ENCODE measurements at regions not wholly inside any gene's neighbourhood (a gene's known extent, or its start where the extent isn't known, plus 50 kb on each side); places are given as distances from the start of the nearest gene placed in this dataset.

DNA sequence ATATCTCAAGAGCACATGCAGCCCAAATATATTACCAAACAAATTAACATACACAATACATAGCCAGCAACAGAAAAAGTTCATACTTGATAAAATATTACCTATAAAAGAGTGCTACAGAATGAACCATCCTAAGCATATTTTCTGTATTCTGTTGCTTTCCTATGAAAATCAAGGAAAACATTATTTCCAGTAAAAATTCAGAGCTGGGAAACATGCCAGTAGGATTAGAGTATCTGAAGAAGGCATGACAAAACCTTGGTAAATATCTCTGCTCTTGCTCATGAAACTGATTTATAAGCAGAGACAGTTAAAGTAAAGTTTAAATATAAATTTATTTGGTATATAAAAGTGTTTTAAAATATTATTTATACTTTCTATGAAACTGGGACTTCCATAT is 599.7 kb downstream of the ARAP2 start:
- TF ChIP-seq EZH2 (IDR thresholded peaks at IDR 0.05; ENCODE audit: insufficient read depth, poor library complexity, severe bottlenecking) = no peak
- TF ChIP-seq EZH2phosphoT487 (IDR thresholded peaks at IDR 0.05; ENCODE audit: insufficient read depth, low read depth) = no peak
